HG03558 (cell line): ENCODE measurements at regions not wholly inside any gene's neighbourhood (a gene's known extent, or its start where the extent isn't known, plus 50 kb on each side); places are given as distances from the start of the nearest gene placed in this dataset.
"Not testable (repeated sequence)": the region's sequence is repeated elsewhere in the genome, so short reads cannot be mapped to it uniquely, and the experiment has no call there.

Source experiments
- ATAC-seq: cut with Tn5 transposase; IDR thresholded peaks from one replicate; pipeline ENCODE4 v1.9.1; 2021; ENCODE audit warnings: moderate number of reproducible peaks; ENCODE audit not compliant: unreplicated experiment; ENCODE audit errors: extremely low read depth

GRCh38 chr5:168092209-168093185 lies 198.9 kb upstream of the WWC1 start:
- ATAC-seq: no peak

GRCh38 chr5:168093200-168093910 lies 198.1 kb upstream of the WWC1 start:
- no peak for ATAC-seq

GRCh38 chr5:168096525-168096924 lies 194.9 kb upstream of the WWC1 start:
- no peak for ATAC-seq

GRCh38 chr5:168097876-168098653 lies 193.4 kb upstream of the WWC1 start:
- no peak for ATAC-seq

GRCh38 chr5:168101352-168101751 lies 190.1 kb upstream of the WWC1 start:
- no peak for ATAC-seq

GRCh38 chr5:168103018-168103417 lies 188.4 kb upstream of the WWC1 start:
- ATAC-seq: not testable (repeated sequence)

GRCh38 chr5:168104350-168104749 lies 187.1 kb upstream of the WWC1 start:
- no peak for ATAC-seq

- ATAC-seq: no peak
Observed at GRCh38 chr5:168104811-168105481, 186.5 kb upstream of the WWC1 start.

GRCh38 chr5:168106008-168106761 lies 185.3 kb upstream of the WWC1 start:
- no peak for ATAC-seq

- ATAC-seq: no peak
Observed at GRCh38 chr5:168109441-168109840, 182.0 kb upstream of the WWC1 start.

GRCh38 chr5:168110384-168110783 lies 181.1 kb upstream of the WWC1 start:
- ATAC-seq: no peak

- ATAC-seq: no peak
Observed at GRCh38 chr5:168110870-168111832, 180.3 kb upstream of the WWC1 start.

- peak; percentile 85 for ATAC-seq
Observed at GRCh38 chr5:168114444-168115017, 176.9 kb upstream of the WWC1 start.

GRCh38 chr5:168117469-168117868 lies 174.0 kb upstream of the WWC1 start:
- no peak for ATAC-seq

GRCh38 chr5:168118042-168118668 lies 173.3 kb upstream of the WWC1 start:
- ATAC-seq: no peak

- no peak for ATAC-seq
Observed at GRCh38 chr5:168120401-168121137, 170.9 kb upstream of the WWC1 start.

- no peak for ATAC-seq
Observed at GRCh38 chr5:168121138-168121494, 170.3 kb upstream of the WWC1 start.
